Skeletal muscle cell (primary cell): ENCODE measurements at regions not wholly inside any gene's neighbourhood (a gene's known extent, or its start where the extent isn't known, plus 50 kb on each side); places are given as distances from the start of the nearest gene placed in this dataset.

Source experiments
- DNase-seq: peaks from one replicate; pipeline ENCODE4 v3.0.0-alpha.2; 2010; ENCODE audit warnings: low read depth
- H3K4me3 ChIP-seq: 2 replicates; pipeline ENCODE4 v1.5.1; 2011; ENCODE audit warnings: low read depth, mild to moderate bottlenecking, control low read depth, low read length, moderate library complexity

DNA sequence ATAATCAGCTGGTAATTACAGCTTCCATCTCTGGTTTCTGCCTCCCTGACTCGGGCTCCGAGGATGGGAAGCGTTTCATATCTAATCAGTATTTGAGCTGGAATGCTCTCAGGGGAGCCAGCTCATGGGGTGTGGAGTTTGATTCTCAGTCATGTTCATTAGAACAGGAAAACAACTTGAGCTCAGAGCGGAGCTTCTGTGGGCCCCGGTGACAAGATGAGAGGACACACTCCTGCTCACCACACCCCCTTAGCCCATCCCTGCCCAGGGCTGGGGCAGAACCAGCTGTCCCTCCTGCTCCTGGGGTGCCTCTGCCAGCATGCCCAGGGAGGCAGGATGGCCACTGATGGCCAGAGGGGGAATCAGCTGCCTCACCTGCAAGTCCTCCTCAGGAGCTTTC lies 726.0 kb downstream of the PTPRU start:
- DNase-seq, result no peak

DNA sequence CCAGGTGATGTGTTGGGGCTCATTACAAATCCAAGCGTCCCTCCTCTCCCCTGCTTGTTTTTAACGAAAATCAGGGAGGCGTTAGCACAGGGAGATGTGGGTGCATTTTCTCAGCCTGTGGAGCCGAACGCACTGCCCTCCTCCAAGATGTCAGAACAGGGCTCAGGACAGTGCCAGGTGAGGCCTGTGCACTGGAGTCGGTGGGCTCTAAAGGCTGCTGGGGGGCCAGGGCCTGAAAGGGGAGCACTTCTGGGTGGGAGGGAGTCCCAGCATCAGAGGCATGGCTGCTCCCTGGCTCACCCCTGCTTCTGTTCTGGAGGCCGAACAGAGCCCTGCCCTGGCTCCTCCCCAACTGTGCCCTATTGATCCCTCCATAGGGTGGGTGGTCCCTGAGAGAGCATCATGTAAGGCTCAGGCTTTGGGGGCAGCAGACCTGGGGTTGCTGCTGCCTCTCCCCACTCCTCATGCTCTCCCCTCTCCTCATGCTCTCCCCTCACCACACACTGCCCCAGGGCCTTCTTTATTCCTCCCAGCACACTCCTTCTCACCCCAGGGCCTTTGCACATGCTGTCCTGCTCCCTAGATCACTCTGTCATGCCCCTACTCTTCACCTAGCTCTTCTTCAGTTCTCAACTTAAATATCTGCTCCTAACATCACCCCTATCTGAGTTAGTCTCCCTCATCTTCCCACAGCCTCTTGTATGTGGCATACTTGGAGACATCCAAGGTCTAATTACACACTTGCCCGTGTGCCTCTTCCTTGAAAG lies 725.2 kb downstream of the PTPRU start:
- no peak for DNase-seq
- H3K4me3 ChIP-seq, result no peak overlapping the region

More for the DNA sequence above, 726.0 kb downstream of the PTPRU start:
- no peak overlapping the region for H3K4me3 ChIP-seq

DNA sequence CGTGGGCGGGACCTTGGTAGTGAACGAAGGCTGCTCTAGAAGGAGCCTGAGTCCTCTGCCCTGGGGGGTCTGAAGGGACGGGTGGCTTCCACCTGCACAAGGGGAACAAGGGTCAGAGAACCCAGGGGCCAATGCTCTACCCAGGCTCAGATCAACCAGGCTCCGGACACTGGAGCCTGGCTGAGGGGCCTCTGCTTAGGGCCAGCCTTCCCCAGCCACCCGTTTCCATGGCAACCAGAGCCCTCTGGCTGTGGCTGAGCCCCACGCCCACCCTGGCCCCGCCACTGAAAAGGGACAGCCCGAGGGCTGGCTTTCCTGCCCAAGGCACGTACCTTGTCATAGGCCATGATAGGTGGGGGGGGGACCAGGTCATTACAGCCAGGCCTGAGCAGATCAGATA lies 724.6 kb downstream of the PTPRU start:
- no peak for DNase-seq
- H3K4me3 ChIP-seq, result no peak overlapping the region

DNA sequence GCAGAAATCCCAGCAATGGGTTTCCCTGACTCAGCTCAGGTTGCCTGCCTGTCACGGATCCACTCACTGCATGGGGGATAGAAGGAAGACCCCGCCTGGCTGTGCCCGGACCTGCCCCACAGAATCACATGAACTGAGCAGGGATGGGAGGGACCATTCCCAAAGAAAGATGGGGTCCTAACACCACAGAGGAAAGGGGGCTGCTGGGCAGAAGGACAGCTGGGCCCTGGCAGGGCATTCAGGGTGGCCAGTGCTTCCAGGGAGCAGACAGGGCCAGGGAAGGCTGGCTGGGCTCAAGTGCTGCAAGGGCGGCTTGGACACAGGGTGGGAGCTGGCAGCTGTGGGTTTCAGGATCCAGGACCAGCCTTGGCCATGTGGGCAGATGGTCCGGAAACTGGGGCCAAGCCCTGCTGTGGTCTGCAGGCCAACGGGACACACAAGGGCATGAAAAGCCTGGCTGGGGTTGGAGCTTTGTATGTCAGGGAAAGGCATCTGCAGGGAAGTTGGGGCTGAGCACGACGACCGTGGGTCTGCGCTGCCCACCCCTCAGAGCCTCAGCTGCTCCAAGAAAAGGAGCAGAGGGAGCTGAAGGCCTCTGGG lies 723.9 kb downstream of the PTPRU start:
- no peak for DNase-seq

DNA sequence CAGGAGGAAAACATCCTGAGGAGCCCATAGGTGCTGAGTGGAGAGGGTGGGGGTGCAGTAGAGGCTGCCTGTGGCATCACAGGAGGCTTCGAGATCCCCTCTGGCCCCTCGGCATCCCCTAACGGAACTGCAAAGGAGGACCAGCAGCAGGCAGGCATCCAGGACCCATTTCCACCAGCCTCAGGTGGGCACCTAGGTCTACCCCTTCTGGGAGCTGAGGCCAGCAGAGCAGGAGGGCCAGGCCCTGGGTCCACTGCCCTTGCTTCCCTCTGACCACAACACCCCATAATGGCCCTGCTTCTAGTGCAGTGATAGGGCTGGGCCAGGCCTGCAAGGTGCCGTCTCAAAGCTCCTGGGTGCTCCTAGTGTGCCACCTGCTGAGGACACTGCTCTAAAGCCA lies 723.0 kb downstream of the PTPRU start:
- no peak for DNase-seq
- H3K4me3 ChIP-seq, result no peak overlapping the region

More for the DNA sequence above, 723.9 kb downstream of the PTPRU start:
- H3K4me3 ChIP-seq, result no peak overlapping the region

DNA sequence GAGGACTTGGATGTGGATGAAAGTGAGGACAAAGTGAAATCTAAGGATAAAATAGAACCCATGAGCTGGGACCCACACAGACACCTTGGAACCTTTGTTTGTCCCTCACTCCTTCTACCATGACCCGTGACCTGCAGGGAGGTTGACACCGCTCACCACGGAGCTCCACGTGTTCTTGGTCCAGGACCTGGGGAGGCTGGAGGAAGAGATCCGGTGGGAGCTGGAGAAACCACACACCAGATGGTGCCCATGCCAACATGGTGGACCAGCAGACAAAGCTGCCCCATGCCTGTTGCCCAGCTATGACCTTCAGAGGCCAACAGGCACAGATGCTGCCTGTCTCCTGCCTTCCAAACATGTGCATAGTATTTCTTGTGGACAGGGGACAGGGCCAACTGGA lies 721.9 kb downstream of the PTPRU start:
- no peak overlapping the region for H3K4me3 ChIP-seq
- no peak for DNase-seq

DNA sequence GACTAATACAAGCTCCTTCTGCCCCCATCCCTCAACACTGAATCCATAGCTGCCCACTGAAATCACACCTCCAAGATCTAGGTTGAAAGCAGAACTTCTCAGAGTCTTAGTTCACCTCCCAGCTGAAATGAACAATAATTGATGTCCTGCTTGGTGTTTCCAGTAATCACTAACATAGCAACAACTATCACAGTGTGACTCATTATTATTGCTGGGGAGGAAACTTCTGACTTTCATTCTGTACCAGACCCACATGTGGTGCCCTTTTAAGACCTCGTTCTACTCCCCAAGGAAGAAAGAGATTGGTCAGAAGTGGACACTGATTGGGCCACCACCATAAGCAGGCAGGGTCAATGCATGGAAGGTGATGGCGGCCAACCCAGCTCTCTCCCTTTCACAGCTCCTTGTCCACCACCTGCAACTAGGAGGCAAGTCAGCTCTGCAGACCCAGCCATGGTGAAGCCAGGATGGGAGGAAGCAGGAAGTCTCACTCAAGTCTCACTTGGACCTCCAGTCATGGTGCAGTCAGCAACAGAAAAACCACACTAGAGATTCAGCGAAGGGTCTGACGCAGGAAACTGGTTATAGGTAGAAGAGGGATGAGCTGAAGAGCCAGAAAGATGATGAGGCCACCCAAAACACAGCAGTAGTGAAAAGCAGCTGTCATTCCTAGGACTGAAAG lies 720.2 kb downstream of the PTPRU start:
- H3K4me3 ChIP-seq, result no peak overlapping the region
- DNase-seq, result no peak

DNA sequence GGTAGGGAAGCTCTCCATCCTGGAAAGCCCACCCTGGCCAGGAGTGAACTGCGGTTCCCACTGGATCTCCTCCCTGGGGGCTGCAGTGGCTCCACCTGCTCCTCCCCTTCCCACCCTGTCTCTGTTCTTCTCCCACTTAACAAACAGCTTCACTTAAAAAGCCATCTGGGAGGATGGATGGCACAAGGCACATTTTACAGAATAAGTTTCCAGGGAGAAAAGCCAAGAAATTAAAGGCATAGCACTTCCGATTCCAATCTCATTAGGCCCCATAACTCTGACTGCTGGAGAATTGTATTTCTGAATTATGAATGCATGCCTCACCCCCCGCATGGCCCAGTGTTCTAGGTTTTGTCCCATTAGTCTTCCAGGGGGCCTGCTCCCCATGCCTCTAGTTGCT lies 718.3 kb downstream of the PTPRU start:
- H3K4me3 ChIP-seq, result no peak overlapping the region
- DNase-seq, result no peak

DNA sequence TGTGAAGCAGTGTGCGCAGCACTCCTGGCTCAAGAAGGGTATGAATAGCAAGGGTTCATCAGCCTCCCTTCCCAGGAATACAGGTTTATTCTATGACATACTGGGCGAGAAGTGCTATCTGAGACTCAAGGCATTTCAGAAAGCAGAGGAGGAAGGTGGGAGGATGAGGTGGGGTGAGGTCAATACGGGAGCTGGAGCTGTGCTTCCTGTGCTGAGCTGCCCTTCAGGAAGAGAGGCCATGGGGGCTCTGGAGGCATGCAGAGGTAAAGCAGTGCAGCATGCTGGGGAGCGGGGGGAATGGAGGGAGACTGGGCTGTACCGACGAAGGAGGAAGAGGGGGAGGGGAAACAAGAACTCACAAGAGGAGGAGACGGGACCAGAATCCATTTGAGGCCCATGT lies 717.6 kb downstream of the PTPRU start:
- no peak for DNase-seq

DNA sequence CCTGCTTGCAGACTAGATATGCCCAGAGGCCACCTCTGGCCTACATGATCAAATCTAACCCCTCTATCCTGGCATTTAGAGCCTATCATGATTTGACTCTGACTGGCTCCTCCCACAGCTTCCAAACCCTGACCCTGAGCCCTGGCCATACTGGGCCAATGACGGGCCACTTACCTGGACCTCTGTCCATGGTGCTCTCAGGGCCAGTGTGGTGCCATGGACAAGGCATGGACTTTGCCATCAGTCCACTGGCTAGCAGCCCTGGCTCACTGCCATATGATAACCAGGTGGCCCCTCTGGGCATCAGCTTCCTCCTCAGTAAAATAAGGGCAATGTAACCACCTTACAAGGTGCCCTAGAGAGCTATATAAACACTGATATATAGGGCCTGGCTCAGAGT lies 713.4 kb downstream of the PTPRU start:
- DNase-seq, result no peak
- H3K4me3 ChIP-seq, result no peak overlapping the region

More for the DNA sequence above, 717.6 kb downstream of the PTPRU start:
- H3K4me3 ChIP-seq, result no peak overlapping the region

DNA sequence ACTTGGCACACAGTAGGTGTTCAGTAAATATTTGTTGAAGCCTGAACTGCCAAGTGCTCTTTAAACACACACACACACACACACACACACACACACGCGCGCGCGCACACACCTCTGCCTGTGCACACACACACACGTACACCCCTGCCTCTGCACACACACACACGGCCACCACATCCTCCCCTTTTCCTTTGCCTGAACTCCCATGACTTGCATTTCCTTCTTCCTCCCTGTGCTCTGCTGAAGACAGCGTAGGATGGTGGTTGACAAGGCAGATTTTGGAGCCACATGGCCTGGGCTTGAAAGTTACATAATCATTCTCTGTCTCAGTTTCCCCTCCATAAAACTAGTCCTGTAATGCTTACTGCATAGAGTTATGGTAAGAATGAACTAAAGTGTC lies 712.3 kb downstream of the PTPRU start:
- H3K4me3 ChIP-seq, result no peak overlapping the region
- no peak for DNase-seq

DNA sequence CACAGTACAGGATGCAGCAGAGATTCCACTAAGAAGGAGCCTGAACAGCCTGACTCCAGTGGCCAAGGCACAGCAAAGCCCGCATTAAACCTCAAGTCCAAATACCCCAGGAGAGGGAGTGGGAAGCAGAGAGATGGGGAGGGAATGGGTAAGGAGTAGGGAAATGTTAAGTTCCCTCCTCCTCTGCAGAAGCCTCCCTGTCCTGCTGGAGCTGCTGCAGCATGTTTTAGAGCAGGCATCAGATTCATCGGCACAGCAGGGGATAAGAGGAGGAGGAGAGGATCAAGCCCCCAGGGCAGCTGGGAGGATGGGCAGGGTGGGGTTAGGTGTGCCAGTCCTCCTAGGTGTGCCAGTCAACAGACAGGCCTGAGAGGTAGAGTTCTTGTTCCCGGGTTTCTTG lies 709.7 kb downstream of the PTPRU start:
- H3K4me3 ChIP-seq, result no peak overlapping the region
- DNase-seq, result no peak

DNA sequence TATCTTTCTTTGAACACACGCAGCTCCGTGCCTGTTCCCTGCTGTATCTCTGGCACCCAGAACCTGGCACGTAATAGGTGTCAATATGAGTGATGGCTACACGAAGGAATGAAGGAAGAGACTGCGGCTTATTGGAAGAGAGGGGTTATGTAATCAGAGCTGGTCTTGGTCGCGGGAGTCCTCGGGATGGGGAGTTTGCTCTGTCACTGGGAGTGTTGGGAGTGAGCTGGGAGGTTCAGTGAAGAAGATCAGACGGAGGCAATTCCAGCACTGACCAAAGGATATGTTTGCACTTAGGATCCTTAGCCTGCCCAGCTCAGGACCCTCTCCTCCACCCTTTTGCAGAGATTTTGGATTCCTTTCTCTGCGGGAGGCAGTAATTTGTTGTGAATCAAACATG lies 709.1 kb downstream of the PTPRU start:
- DNase-seq, result no peak
- no peak overlapping the region for H3K4me3 ChIP-seq

DNA sequence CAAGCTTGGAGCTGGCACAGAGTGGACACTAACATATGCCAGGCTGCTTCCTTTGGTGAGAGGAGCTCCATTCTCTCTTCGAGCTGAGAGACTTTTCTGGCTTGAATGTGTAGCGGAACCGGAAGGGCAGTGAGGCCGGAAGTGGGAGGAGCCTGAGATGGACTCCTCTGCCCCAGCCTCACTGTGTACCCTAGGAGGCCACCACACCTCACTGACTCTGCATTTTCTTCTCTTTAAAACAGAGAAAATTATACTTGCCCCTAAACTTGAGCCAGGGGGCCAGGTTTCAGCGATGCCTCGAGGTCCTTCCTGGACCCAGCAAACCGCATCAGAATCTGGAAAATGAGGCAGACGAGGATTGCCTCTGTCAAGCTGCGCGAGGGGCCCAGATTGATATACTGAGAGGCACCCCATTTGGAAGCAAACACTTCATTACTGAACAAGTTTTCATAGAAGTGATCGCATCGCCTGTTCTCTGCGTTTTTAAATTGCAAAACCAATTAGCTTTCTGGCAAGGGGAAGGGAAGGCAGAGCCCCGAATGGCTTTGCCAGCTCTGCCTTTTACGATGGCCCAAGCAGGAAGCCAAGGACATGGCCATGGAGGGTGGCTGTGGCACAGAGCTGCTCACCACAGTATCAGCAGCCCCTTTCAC lies 708.1 kb downstream of the PTPRU start:
- no peak overlapping the region for H3K4me3 ChIP-seq
- no peak for DNase-seq

DNA sequence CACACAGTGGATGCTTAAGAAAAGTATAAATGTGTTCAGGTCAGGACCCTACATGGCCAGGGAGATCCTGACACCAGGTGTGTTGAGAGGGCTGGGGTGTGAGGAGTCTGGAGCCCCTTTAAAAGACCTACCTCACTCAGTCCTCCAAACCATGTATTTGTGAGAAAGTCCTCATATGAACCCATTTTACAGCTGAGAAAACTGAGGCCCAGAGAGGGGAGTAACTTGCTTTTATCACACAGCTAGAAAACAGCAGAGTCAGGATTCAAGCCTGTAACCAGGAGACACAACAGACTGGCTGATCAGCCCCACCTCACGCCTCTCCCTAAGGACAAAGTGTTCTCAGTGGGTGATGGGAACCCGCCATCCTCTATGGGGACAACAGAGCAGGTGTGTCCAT lies 706.7 kb downstream of the PTPRU start:
- DNase-seq, result no peak
- H3K4me3 ChIP-seq, result no peak overlapping the region

DNA sequence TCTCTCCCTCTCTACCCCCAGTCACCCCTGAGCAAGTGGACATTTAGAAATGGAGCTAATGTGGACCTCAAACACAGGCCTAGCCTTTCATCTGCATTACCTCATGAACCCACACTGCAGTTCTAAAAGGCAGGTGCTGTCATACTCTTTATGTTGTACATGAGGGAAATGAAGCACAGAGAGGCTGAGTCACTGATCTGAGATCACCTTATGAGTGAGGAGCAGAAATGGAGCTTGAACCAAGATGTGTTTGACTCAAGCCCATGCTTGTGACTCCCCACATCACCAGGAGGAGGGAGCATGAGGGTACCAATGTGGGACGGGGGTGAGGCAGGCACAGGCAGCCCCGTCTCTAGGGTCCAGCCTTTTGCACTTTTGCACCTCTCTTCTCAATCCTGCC lies 702.8 kb downstream of the PTPRU start:
- H3K4me3 ChIP-seq, result no peak overlapping the region
- DNase-seq, result no peak

DNA sequence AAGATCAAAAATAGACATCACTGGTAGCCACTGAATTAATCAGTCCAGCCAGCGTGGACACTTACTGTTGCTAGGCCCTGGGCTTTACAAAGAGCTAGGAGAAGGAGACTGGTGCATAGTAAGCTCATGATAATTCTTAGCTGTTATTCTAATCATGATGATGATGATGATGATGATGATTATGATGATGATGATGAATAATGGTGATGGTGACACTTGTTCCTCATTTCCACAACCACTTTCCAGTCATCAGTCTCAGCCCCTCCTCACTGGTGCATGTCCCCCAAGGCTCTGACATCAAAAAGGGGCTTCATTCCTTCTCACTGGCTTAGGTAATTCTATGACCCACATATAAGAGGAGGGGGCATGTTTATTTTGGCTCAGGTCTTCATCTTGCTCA lies 701.0 kb downstream of the PTPRU start:
- no peak overlapping the region for H3K4me3 ChIP-seq
- DNase-seq, result no peak

DNA sequence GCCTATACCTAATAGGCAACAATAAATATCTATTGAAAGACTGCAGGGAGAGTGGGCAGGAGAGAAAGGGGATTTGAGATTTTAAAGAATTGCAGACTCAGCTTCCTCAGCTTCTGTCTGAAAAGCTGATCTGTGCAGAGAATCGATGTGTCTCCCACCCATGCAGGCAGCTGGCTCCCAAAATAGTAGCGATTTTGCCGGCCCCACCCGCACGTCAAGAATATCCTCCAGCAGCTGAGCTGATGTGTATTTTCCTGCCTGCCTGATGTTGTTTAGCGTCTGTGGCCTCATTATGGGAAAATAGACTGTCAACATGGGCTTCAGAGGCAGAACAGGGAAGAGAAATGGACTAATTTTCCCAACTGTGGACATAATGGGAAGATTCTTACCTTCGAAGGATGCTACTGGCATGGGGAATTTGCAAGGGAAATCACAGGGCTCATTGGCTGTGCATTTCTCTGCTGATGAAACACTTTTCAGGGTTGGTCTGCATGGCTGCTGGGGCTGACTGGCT lies 699.8 kb downstream of the PTPRU start:
- DNase-seq, result no peak
- no peak overlapping the region for H3K4me3 ChIP-seq

DNA sequence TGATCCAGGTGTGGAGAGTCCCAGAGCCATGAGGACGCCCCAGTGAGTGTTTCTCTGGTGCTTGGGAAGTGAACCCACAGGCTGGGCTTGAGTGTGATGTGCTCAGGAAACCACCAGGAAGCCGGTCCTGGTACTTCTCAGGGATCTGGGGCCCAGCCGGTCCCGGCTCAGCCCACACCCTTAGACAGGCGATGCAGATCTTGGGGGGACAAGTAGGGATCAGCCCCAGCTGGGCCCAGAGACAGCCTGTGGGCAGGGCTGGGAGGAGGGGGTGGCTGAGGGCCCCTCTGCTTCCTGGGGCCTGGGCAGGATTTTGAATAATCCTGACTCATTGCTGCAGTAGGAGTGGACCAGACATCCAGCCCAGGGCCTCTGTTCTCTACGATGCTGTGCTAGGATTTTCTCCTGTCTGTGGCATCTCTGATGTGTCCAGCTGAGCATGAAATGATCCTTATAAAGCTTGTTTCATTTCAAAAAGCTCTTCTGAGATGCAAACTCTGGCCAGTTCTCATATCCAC lies 698.0 kb downstream of the PTPRU start:
- H3K4me3 ChIP-seq, result no peak overlapping the region
- no peak for DNase-seq

DNA sequence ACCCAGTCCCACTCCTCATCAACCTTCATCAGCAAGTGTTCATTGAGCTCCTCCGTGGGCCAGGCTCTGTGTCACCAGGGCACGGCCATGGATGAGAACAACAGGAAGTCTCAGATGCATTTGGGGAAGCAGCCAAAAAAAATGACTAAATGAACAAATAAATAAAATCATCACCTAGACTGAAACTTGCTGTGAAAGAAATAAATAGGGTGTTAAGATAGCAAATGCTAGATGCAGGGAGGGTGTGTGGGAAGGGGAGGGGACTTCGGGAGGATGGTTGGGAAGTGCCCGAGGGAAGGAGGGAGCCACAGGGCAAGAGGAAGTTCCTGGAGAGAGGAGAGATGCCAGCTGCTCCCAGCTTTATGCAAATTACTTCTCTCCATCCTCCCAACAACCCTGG lies 696.7 kb downstream of the PTPRU start:
- H3K4me3 ChIP-seq, result no peak overlapping the region
- DNase-seq, result no peak
